H1 (cell line): ENCODE measurements at regions not wholly inside any gene's neighbourhood (a gene's known extent, or its start where the extent isn't known, plus 50 kb on each side); places are given as distances from the start of the nearest gene placed in this dataset.

ENCODE experiments used
- CTCF ChIP-seq, 3 experiments: IDR thresholded peaks; 1 replicate in 2 of 3; 2 replicates in 1 of 3; pipeline versions ENCODE4 v1.5.1 to v1.6.1; 2011; ENCODE audit warnings: low read length in 3 of 3, mild to moderate bottlenecking in 3 of 3, inconsistent platforms in 2 of 3, low read depth in 1 of 3, moderate library complexity in 1 of 3; ENCODE audit not compliant: insufficient read depth in 1 of 3; ENCODE audit errors: control extremely low read depth in 1 of 3
- EP300 ChIP-seq, 2 experiments: IDR thresholded peaks; 1 replicate in 1 of 2; 2 replicates in 1 of 2; pipeline ENCODE4 v1.6.1; 2011 to 2012; ENCODE audit warnings: low read depth in 2 of 2, low read length in 2 of 2, mild to moderate bottlenecking in 2 of 2, borderline replicate concordance in 1 of 2, inconsistent platforms in 1 of 2, moderate library complexity in 1 of 2
- KDM1A ChIP-seq: fragments of 200-600, 300-600 bp; sonication (generic); IDR thresholded peaks from 2 replicates; pipeline ENCODE4 v1.7.1; 2016; ENCODE audit warnings: mild to moderate bottlenecking, low read length, borderline replicate concordance
- PHF8 ChIP-seq: fragments of 200-600 bp; sonication (generic); conservative IDR thresholded peaks from 2 replicates; pipeline ENCODE4 v1.7.1; 2012; ENCODE audit warnings: low read depth, mild to moderate bottlenecking, inconsistent platforms, low read length, moderate library complexity
- RAD21 ChIP-seq, 2 experiments: IDR thresholded peaks in 1 of 2; conservative IDR thresholded peaks in 1 of 2; 2 replicates each; pipeline ENCODE4 v1.6.1; 2011; ENCODE audit warnings: low read depth in 2 of 2, low read length in 2 of 2, improper control_type of control experiment in 1 of 2, inconsistent platforms in 1 of 2, mild to moderate bottlenecking in 1 of 2, moderate library complexity in 1 of 2

GRCh38 chr12:22993609-22994315 is 368.8 kb downstream of the ETNK1 start:
- TF ChIP-seq CTCF (IDR thresholded peaks at IDR 0.05; ENCODE audit: control extremely low read depth in 1 of 3, insufficient read depth in 1 of 3, low read depth in 1 of 3, low read length in 3 of 3) (no peak), KDM1A (no peak), RAD21 (IDR thresholded peaks at IDR 0.05 in 1 of 2, conservative IDR thresholded peaks at IDR 0.05 in 1 of 2; ENCODE audit: low read depth in 2 of 2, low read length in 2 of 2) (no peak), EP300 (IDR thresholded peaks at IDR 0.05; ENCODE audit: borderline replicate concordance in 1 of 2, low read depth in 2 of 2, low read length in 2 of 2) (no peak), PHF8 (no peak)
